ENCODE measurements at regions not wholly inside any gene's neighbourhood (a gene's known extent, or its start where the extent isn't known, plus 50 kb on each side); places are given as distances from the start of the nearest gene placed in this dataset.

DNA sequence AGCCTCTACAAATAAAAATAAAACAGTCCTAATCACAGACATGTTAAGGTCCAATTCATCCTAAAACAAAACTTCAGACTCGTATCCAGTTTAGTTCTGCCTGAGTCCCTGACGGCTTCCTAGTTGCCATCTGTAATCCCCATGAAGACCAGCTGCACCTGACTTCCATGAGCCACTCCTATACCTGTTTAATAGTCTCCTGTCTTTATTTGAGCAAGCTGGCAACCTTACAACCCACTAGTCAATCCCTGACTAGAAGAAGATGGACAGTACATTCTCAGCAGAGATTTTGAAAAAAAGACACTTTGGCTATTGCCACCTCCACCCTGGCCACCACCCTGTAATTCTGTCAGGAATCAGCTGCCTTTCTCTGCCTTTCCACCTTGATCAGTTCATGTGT, 197.7 kb downstream of the HIBADH start:
- DNase-seq = no peak

- no peak for DNase-seq
Observed at GRCh38 chr7:27466703-27467102, 196.0 kb downstream of the HIBADH start.

GRCh38 chr7:27472043-27472442, 190.6 kb downstream of the HIBADH start:
- DNase-seq = no peak

Data from DMS 273 treated with DMSO at 0.1 percent for 48 hours (cell line).